CD4-positive, alpha-beta T cell treated with Interleukin-4 for 1 hour (primary cell): ENCODE measurements at regions not wholly inside any gene's neighbourhood (a gene's known extent, or its start where the extent isn't known, plus 50 kb on each side); places are given as distances from the start of the nearest gene placed in this dataset.

Experiments used
- DNase-seq, 2 donors: peaks; one replicate each; pipeline ENCODE4 v3.0.0-alpha.2; 2020 to 2022

DNA sequence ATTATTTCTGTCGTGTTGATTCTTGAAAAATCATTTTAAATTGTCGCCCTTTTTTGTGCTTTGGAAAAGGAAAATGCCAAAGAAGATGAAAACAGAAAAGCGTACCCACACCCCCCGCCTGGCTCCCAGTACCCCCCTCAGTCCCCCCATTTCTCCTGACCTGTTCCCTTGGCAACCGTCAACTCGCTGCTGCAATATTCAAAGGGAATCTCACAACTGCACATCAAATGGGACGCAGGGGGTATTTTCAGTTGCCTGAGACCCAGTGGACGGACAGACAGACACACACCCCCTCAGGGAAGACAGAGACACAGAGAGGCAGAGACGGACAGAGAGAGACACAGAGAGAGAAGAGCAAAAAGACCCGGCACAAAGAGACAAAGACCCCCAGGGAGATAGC lies 83.5 kb upstream of the PRR20G start:
- no peak for DNase-seq

DNA sequence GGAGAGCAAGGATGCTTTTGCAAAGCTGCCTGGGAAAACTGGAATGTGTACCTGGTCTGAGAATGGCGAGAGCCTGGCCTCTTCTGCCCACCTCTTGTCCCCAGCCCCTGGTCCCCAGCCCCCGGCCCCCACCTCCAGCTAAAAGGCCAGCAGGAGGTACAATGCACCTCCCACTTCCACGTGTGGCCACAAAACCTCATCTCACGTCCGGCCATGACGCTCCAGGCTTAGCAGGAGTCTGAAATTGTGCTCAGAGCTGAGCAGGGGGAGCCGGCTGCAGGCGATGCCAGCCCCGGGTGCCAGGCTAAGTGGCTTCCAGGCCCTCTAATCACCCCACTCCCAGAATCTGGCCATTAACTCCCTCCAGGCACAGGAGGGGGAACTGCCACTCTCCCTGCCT lies 83.1 kb upstream of the PRR20G start:
- no peak for DNase-seq

GRCh38 chr3:127369356-127369935 lies 81.6 kb upstream of the PRR20G start:
- no peak for DNase-seq

GRCh38 chr3:127368186-127369032 lies 80.6 kb upstream of the PRR20G start:
- no peak for DNase-seq

- DNase-seq: no peak
Measured at GRCh38 chr3:127367593-127367992, 79.7 kb upstream of the PRR20G start.

GRCh38 chr3:127366383-127366782 lies 78.5 kb upstream of the PRR20G start:
- DNase-seq: no peak

GRCh38 chr3:127365163-127365798 lies 77.4 kb upstream of the PRR20G start:
- no peak for DNase-seq

DNA sequence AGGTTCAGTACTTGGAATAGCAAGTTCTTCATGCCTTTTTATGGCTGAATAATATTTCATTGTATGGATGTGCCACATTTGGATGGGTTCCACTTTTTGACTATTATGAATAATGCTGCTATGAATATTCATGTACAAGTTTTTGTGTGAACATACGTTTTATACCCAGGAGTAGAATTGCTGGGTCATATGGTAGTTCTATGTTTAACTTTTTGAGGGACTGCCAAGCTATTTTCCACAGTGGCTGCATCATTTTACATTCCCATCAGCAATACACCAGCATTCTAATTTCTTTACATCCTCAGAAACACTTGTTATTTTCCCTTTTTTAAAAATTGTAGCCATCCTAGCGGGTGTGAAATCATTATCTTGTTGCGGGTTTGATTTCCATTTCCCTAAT lies 76.0 kb upstream of the PRR20G start:
- DNase-seq: no peak

DNA sequence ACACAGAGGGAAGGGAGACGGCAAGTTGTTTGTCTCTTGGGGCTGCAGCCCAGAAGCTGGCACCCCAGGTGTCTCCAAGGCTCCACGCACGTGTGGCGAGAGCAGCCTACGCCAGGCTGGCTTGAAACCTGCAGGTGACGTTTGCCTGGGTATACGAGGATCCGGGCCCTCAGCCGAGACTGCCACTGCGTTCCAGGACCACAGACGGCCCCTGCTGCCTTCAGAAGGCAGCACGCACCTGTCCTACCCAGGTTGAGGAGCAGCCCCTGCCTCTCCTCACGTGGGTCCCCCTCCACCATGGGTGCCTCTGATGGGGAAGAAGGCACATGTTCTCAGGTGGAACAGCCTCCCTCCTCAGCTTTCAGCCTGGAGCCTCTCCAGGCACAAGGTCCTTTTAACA lies 75.3 kb upstream of the PRR20G start:
- DNase-seq: no peak

GRCh38 chr3:127360647-127361046 lies 72.8 kb upstream of the PRR20G start:
- DNase-seq: no peak

DNA sequence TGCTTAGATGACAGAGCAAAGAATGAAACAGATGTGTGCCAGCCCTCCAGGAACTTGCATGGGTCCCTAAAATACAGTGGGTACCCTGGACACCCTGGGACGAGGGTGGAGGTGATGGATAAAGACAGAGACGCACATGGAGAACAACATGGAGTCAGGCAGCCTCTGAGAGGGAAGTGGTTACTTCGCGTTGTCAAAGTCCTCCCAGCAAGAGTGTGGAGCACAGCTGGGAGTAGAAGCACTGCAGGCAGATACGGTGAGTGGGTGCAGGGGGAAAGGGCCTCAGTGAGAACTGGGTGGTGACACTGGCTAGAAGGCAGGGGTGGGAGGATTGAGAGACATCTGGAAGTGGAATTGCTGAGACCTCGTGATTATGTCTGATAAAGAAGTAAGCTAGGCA lies 70.8 kb upstream of the PRR20G start:
- DNase-seq: no peak

DNA sequence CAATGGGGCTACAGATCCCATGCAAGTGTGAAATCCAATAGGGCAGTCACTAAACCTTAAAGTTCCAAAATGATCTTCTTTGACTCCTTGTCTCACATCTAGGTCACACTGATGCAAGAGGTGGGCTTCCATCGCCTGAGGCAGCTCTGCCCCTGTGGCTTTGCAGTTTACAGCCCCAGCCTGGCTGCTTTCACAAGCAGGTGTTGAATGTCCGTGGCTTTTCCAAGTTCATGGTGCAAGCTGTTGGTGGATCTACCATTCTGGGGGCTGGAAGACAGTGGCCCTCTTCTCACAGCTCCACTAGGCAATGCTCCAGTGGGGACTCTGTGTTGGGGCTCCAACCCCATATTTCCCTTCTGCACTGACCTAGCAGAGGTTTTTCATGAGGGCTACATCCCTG lies 68.5 kb upstream of the PRR20G start:
- no peak for DNase-seq

GRCh38 chr3:127354761-127355160 lies 66.9 kb upstream of the PRR20G start:
- DNase-seq: no peak

DNA sequence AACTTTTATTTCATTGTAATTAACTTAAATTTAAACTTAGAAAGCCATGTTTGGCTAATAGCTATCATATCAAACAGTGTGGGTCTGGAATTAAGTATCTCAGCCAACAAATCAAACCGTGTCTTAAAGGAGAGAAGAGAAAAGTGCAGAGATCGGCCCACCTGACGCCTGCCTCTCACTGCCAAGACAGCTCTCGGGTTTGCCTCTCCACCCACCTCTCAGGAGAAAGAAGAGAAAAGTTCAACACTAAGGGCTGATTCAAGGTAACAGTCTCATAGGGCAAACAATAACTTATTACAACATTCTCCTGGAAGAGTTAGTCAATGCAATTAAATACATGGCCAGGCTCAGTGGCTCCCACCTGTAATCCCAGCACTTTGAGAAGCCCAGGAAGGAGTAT lies 64.8 kb upstream of the PRR20G start:
- no peak for DNase-seq

- DNase-seq: no peak
Measured at GRCh38 chr3:127351775-127352350, 64.0 kb upstream of the PRR20G start.

DNA sequence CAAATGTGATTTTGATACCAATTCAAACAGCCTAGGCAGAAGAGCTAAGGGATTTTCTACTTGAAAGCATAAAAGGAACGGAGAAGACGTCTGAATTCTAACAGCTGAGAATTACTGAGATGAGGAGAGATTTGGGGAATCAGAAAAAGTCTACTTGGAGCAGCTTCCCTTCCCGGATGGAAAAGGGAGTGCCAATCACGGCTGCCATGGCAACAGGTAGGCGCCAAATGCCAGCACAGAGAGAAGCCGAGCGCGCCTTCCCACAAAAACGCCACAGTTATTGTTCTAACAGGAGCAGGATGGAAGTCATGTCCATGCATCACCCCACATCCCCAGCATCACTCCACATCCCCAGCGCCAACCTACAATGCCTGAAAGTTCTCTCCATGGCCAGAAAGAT lies 63.5 kb upstream of the PRR20G start:
- no peak for DNase-seq

DNA sequence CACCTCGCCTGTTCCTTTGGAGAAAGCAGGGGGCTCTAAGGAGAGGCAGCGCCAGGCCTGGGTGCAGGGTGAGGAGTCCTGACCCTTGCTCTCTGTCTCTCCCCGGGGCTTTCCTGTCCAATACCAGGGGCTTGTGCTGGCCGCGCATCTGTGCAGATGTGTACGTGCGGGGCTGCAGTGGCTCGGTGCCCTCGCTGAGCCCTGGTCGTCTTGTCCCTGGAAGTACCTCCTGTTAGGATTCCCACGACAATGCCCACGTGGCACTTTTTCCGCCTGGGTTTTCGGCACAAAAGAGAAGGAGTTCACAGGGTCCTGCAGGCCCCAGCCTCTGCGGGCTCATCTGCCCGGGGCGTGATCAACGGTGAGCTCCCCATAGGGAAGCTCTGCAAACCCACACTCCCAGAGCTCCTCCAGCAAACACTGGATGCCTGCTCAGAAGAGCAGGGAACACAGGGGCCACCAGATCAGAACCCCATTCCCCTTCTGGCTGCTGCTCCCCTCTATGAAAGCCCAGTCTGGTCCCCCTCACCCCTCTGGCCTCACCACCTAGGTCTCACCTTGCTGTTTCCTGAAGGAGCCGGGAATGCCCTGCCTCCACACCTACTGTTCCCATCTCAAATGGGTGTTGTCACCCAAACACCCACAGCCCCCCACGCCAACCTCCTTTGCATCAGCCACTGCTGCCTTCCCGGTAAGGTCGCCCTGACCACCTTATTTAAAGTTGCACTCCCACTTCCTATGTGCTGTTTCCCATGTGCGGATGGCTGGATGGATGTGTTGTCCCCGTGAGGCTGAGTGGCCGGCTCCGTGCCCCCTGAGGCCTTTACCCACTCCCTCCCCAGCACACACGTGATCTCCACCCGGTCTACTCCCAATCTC lies 62.6 kb upstream of the PRR20G start:
- no peak for DNase-seq

- DNase-seq: no peak
Measured at GRCh38 chr3:127349501-127350171, 61.8 kb upstream of the PRR20G start.

DNA sequence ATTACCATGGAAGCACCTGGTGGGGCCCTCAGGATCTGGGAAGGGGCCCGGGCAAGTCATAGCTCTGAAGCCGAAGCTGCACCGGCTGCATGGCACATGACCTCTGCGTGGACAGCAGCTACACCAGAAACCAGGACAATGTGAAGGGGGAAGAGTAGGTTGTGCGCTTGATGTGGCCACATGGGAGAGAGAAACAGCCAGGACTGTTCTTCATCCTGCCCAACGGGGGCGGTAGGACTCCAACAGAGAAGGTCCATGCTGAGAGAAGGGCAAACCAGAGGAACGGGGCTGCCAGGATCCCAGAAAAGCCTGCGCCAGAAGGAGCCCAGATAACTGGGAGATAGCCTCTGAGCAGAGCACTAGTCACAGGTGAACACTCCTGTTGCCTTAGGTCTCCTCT lies 54.9 kb upstream of the PRR20G start:
- DNase-seq: no peak

GRCh38 chr3:127339928-127340861 lies 52.3 kb upstream of the PRR20G start:
- DNase-seq: no peak

DNA sequence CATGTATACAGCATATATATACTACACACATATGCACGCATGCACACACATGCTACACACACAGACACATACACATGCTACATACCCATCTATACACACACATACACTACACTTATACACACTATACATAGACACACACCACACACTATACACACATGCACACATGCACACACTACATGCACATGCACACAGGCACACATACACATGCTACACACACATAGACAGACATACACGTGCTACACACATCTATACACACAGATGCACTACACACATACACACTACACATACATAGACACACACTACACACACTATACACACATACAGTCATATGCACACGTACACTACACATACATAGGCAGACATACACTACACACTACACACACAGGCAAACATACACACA lies 51.2 kb upstream of the PRR20G start:
- no peak for DNase-seq
